ENCODE measurements at regions not wholly inside any gene's neighbourhood (a gene's known extent, or its start where the extent isn't known, plus 50 kb on each side); places are given as distances from the start of the nearest gene placed in this dataset.

GRCh38 chr1:42004860-42005259 is 86.1 kb upstream of the HIVEP3 start:
- no peak for TF ChIP-seq CTCF (IDR thresholded peaks at IDR 0.05 in 2 of 3, conservative IDR thresholded peaks at IDR 0.05 in 1 of 3; ENCODE audit: borderline replicate concordance in 1 of 3, insufficient read depth in 1 of 3, low read depth in 2 of 3, low read length in 2 of 3)
- TF ChIP-seq, protein P1, sequence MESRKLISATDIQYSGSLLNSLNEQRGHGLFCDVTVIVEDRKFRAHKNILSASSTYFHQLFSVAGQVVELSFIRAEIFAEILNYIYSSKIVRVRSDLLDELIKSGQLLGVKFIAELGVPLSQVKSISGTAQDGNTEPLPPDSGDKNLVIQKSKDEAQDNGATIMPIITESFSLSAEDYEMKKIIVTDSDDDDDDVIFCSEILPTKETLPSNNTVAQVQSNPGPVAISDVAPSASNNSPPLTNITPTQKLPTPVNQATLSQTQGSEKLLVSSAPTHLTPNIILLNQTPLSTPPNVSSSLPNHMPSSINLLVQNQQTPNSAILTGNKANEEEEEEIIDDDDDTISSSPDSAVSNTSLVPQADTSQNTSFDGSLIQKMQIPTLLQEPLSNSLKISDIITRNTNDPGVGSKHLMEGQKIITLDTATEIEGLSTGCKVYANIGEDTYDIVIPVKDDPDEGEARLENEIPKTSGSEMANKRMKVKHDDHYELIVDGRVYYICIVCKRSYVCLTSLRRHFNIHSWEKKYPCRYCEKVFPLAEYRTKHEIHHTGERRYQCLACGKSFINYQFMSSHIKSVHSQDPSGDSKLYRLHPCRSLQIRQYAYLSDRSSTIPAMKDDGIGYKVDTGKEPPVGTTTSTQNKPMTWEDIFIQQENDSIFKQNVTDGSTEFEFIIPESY (IDR thresholded peaks at IDR 0.05; ENCODE audit: extremely low read depth, insufficient replicate concordance, low read length) = no peak
- TF ChIP-seq EZH2 (IDR thresholded peaks at IDR 0.05) = no peak
- no peak for TF ChIP-seq POLR2AphosphoS5 (IDR thresholded peaks at IDR 0.05; ENCODE audit: low read depth, low read length)
- TF ChIP-seq SRF (IDR thresholded peaks at IDR 0.05; ENCODE audit: low read depth) = no peak
- TF ChIP-seq SIN3A (IDR thresholded peaks at IDR 0.05; ENCODE audit: low read depth) = no peak
- no peak for TF ChIP-seq YY1 (IDR thresholded peaks at IDR 0.05; ENCODE audit: extremely low read depth, insufficient replicate concordance, low read depth, low read length)
- no peak for TF ChIP-seq ZNF274 (IDR thresholded peaks at IDR 0.05; ENCODE audit: low read depth, low read length)
- no peak for TF ChIP-seq EZH2phosphoT487 (IDR thresholded peaks at IDR 0.05; ENCODE audit: borderline replicate concordance)
- no peak for TF ChIP-seq FOSL1 (IDR thresholded peaks at IDR 0.05; ENCODE audit: low read depth)
- TF ChIP-seq REST (IDR thresholded peaks at IDR 0.05; ENCODE audit: low read depth) = no peak
- no peak for TF ChIP-seq EGR1 (IDR thresholded peaks at IDR 0.05; ENCODE audit: low read depth)
- TF ChIP-seq POLR2A (IDR thresholded peaks at IDR 0.05; ENCODE audit: borderline replicate concordance, extremely low read depth, insufficient read depth, insufficient read length) = no peak
